SK-N-SH (cell line): ENCODE measurements at regions not wholly inside any gene's neighbourhood (a gene's known extent, or its start where the extent isn't known, plus 50 kb on each side); places are given as distances from the start of the nearest gene placed in this dataset.

ENCODE experiments used
- CTCF ChIA-PET: fragments of 300-600, 350-600 bp; formaldehyde crosslinking; extraction: SDS; loops from one replicate; lab custom pipeline; 2021; lab: Yijun Ruan, JAX
- POLR2A ChIA-PET: fragments of 350-600 bp; sonication (Branson Sonifier 250); formaldehyde crosslinking; extraction: SDS; loops from one replicate; lab custom pipeline; 2020; ENCODE audit warnings: antibody characterized with exemption, inconsistent platforms; lab: Yijun Ruan, JAX
- DNase-seq: peaks from one replicate; pipeline ENCODE4 v3.0.0; 2012
- H2AFZ ChIP-seq: fragments of 200-600 bp; sonication (generic); 2 replicates; pipeline ENCODE4 v1.8.1; 2016; ENCODE audit warnings: antibody characterized with exemption, mild to moderate bottlenecking, low read depth
- H3F3A ChIP-seq: fragments of 200-600 bp; sonication (generic); replicated peaks from 2 replicates; pipeline ENCODE3; 2016; ENCODE audit warnings: antibody characterized with exemption, mild to moderate bottlenecking; ENCODE audit not compliant: insufficient read depth
- H3K27ac ChIP-seq, 2 experiments: fragments of 200-500 bp in 1 of 2; fragments of 200-600 bp in 1 of 2; sonication (Bioruptor generic) in 1 of 2; sonication (generic), shearing (Covaris generic) in 1 of 2; 2 replicates each; pipeline versions ENCODE4 v1.5.1 to v1.6.1; 2014 to 2016; ENCODE audit warnings: low read depth in 2 of 2, inconsistent platforms in 1 of 2, low read length in 1 of 2, mild to moderate bottlenecking in 1 of 2, mixed read lengths in 1 of 2
- H3K27me3 ChIP-seq: fragments of 200-600 bp; sonication (generic), shearing (Covaris generic); 2 replicates; pipeline ENCODE4 v1.6.1; 2016; ENCODE audit warnings: mixed run types; ENCODE audit not compliant: insufficient read depth
- H3K36me3 ChIP-seq, 2 experiments: fragments of 200-500 bp in 1 of 2; fragments of 200-600 bp in 1 of 2; sonication (Bioruptor generic) in 1 of 2; sonication (generic) in 1 of 2; replicated peaks in 1 of 2; 2 replicates each; pipeline versions ENCODE3 to v1.5.1; 2014 to 2016; ENCODE audit warnings: low read length in 1 of 2, mild to moderate bottlenecking in 1 of 2; ENCODE audit not compliant: insufficient read depth in 2 of 2, control insufficient read depth in 1 of 2
- H3K4me1 ChIP-seq, 2 experiments: fragments of 200-500 bp in 1 of 2; fragments of 200-600 bp in 1 of 2; sonication (Bioruptor generic) in 1 of 2; sonication (generic), shearing (Covaris generic) in 1 of 2; 2 replicates each; pipeline versions ENCODE4 v1.5.1 to v1.6.1; 2014 to 2016; ENCODE audit warnings: low read depth in 1 of 2, low read length in 1 of 2, mixed run types in 1 of 2; ENCODE audit not compliant: insufficient read depth in 2 of 2, control insufficient read depth in 1 of 2
- H3K4me2 ChIP-seq: fragments of 200-600 bp; sonication (generic), shearing (Covaris generic); 2 replicates; pipeline ENCODE4 v1.6.1; 2017; ENCODE audit warnings: mixed run types
- H3K4me3 ChIP-seq, 2 experiments: fragments of 200-500 bp in 1 of 2; fragments of 200-600 bp in 1 of 2; sonication (Bioruptor generic) in 1 of 2; sonication (generic), shearing (Covaris generic) in 1 of 2; 2 replicates each; pipeline versions ENCODE4 v1.5.1 to v1.8.1; 2014 to 2016; ENCODE audit warnings: low read depth in 2 of 2, inconsistent platforms in 1 of 2, low read length in 1 of 2, mild to moderate bottlenecking in 1 of 2, mixed read lengths in 1 of 2, moderate library complexity in 1 of 2
- H3K79me2 ChIP-seq: fragments of 200-600 bp; sonication (generic); 2 replicates; pipeline ENCODE4 v1.8.1; 2017; ENCODE audit warnings: mild to moderate bottlenecking; ENCODE audit not compliant: insufficient read depth
- H3K9ac ChIP-seq: fragments of 200-600 bp; sonication (generic); 2 replicates; pipeline ENCODE4 v1.6.1; 2017; ENCODE audit warnings: mixed run types
- H3K9me2 ChIP-seq: fragments of 200-600 bp; sonication (generic); 2 replicates; pipeline ENCODE4 v1.6.1; 2017; ENCODE audit warnings: mixed run types
- H3K9me3 ChIP-seq: fragments of 200-600 bp; sonication (generic); 2 replicates; pipeline ENCODE4 v1.6.1; 2017; ENCODE audit warnings: mixed run types, mild to moderate bottlenecking, moderate library complexity
- H4K20me1 ChIP-seq: fragments of 200-600 bp; sonication (generic); 2 replicates; pipeline ENCODE4 v1.6.1; 2017; ENCODE audit warnings: mild to moderate bottlenecking, mixed run types; ENCODE audit not compliant: insufficient read depth
- ELF1 ChIP-seq: IDR thresholded peaks from 2 replicates; pipeline ENCODE4 v1.4.0; 2012
- EZH2phosphoT487 ChIP-seq: fragments of 200-600 bp; sonication (generic); IDR thresholded peaks from 2 replicates; pipeline ENCODE4 v1.6.1; 2017; ENCODE audit warnings: low read depth, mixed run types, mild to moderate bottlenecking, antibody characterized with exemption, moderate library complexity, borderline replicate concordance
- FOSL2 ChIP-seq: IDR thresholded peaks from 2 replicates; pipeline ENCODE4 v1.4.0; 2012; ENCODE audit warnings: low read depth, mild to moderate bottlenecking, moderate library complexity, borderline replicate concordance
- FOXM1 ChIP-seq: IDR thresholded peaks from 2 replicates; pipeline ENCODE4 v1.4.0; 2012; ENCODE audit warnings: low read depth, mild to moderate bottlenecking
- GABPA ChIP-seq: IDR thresholded peaks from 2 replicates; pipeline ENCODE4 v1.4.0; 2012; ENCODE audit warnings: low read depth, mild to moderate bottlenecking
- JUND ChIP-seq: IDR thresholded peaks from 2 replicates; pipeline ENCODE4 v1.4.0; 2012
- MEF2A ChIP-seq: IDR thresholded peaks from 2 replicates; pipeline ENCODE4 v1.4.0; 2012; ENCODE audit warnings: low read depth, borderline replicate concordance
- NFIC ChIP-seq: IDR thresholded peaks from 2 replicates; pipeline ENCODE4 v1.4.0; 2012; ENCODE audit warnings: borderline replicate concordance
- NRF1 ChIP-seq: IDR thresholded peaks from 2 replicates; pipeline ENCODE4 v1.6.1; 2012; ENCODE audit warnings: low read depth, mild to moderate bottlenecking, low read length
- PBX3 ChIP-seq: IDR thresholded peaks from 2 replicates; pipeline ENCODE4; 2012
- POLR2AphosphoS5 ChIP-seq: IDR thresholded peaks from 2 replicates; pipeline ENCODE4 v1.6.1; 2012; ENCODE audit warnings: low read depth, low read length
- RCOR1 ChIP-seq: fragments of 150-350 bp; IDR thresholded peaks from 2 replicates; pipeline ENCODE4 v1.6.1; 2017; ENCODE audit warnings: antibody characterized with exemption, low read length
- TAF1 ChIP-seq: IDR thresholded peaks from 2 replicates; pipeline ENCODE4 v1.6.1; 2012; ENCODE audit warnings: low read depth, mild to moderate bottlenecking, low read length, moderate library complexity, borderline replicate concordance
- TEAD4 ChIP-seq: IDR thresholded peaks from 2 replicates; pipeline ENCODE4 v1.4.0; 2012; ENCODE audit warnings: mild to moderate bottlenecking, borderline replicate concordance; ENCODE audit not compliant: insufficient read depth
- ZBTB33 ChIP-seq: IDR thresholded peaks from 2 replicates; pipeline ENCODE4 v1.4.0; 2012; ENCODE audit warnings: low read depth, borderline replicate concordance
- WGBS: methylation state at CpG from one replicate; pipeline ENCODE4 v1.1.6; 2017; ENCODE audit warnings: low lambda C conversion rate; 5-methylcytosine and 5-hydroxymethylcytosine counted together
- TF ChIP-seq, protein P1 (sequence below): fragments of 150-350 bp; IDR thresholded peaks from 2 replicates; pipeline ENCODE4 v1.6.1; 2017; ENCODE audit warnings: antibody characterized with exemption, low read length, low read depth, borderline replicate concordance
- TF ChIP-seq, protein P2 (sequence below): fragments of 150-350 bp; IDR thresholded peaks from 2 replicates; pipeline ENCODE4 v1.6.1; 2016; ENCODE audit warnings: mild to moderate bottlenecking, low read depth, low read length

GRCh38 chr5:2542026-2542425 lies 209.5 kb downstream of the IRX2 start (continued):
- TF ChIP-seq, protein P1, sequence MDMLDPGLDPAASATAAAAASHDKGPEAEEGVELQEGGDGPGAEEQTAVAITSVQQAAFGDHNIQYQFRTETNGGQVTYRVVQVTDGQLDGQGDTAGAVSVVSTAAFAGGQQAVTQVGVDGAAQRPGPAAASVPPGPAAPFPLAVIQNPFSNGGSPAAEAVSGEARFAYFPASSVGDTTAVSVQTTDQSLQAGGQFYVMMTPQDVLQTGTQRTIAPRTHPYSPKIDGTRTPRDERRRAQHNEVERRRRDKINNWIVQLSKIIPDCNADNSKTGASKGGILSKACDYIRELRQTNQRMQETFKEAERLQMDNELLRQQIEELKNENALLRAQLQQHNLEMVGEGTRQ, result no peak
- TF ChIP-seq GABPA (no peak), ELF1 (no peak), EZH2phosphoT487 (no peak), JUND (no peak), RCOR1 (no peak), POLR2AphosphoS5 (no peak), TEAD4 (no peak), MEF2A (no peak), NRF1 (no peak)

DNA sequence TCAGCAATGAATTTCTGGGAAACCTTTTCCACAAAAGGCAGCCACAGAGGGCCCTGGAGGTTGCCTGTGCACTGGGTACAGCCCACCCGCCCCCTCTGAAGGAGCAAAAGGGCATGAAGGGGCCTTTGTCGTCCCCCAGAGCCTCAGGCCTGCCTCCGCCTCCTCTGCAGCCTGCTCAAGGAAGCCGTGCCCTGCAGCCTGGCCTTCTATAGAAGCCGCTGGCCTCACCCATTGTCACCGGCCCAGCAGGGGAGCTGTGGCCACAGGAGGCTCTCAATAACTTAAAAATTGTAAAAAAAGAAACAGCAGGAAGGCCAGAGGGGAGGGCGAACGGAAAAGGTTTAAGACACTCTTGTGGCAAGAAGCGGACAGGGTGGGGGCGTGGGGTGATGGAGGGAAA lies 213.3 kb downstream of the IRX2 start:
- CTCF ChIA-PET, result interaction anchor here (0.6 kb wide), 1 partner anchor 42 kb away, joined by 3 read pairs; no protein-coding TSS in a partner anchor
- Histone ChIP-seq H2AFZ (no peak overlapping the region), H3K9me2 (no peaks in the 10 kb centered on the region), H3K4me3 (no peak overlapping the region), H4K20me1 (no peaks in the 10 kb centered on the region), H3F3A (no peaks in the 10 kb centered on the region), H3K4me2 (no peak overlapping the region), H3K27ac (no peak overlapping the region)
- WGBS, result under 1% methylated on average over 8 of the region's 10 CpGs
- POLR2A ChIA-PET, result no interaction called here
- TF ChIP-seq ZBTB33, result no peak
- TF ChIP-seq, all 33 proteins: peak for 0
- H3K9me3 ChIP-seq, result no peaks in the 10 kb centered on the region
- no peak for DNase-seq
- no peak overlapping the region for H3K9ac ChIP-seq
- H3K4me1 ChIP-seq, result no peaks in the 10 kb centered on the region
- H3K27me3 ChIP-seq, result peaks cover 33% of the 10 kb centered on the region; the same call in 1 of the 2 replicates
- H3K36me3 ChIP-seq, result no peaks in the 10 kb centered on the region
- no peaks in the 10 kb centered on the region for H3K79me2 ChIP-seq

GRCh38 chr5:2537378-2538145 lies 213.9 kb downstream of the IRX2 start:
- H3K4me2 ChIP-seq, result peak overlapping the region; percentile 5; the same call in 1 of the 2 replicates
- POLR2A ChIA-PET, result no interaction called here
- no peak overlapping the region for H3K9ac ChIP-seq
- H3K36me3 ChIP-seq, result no peaks in the 10 kb centered on the region
- H3K27ac ChIP-seq, result no peak overlapping the region
- no peak for DNase-seq
- H4K20me1 ChIP-seq, result no peaks in the 10 kb centered on the region
- CTCF ChIA-PET, result interaction anchor here (0.6 kb wide), 1 partner anchor 42 kb away, joined by 3 read pairs; no protein-coding TSS in a partner anchor
- H3K9me3 ChIP-seq, result no peaks in the 10 kb centered on the region
- 1% methylated on average over 27 of the region's 27 CpGs for WGBS
- H2AFZ ChIP-seq, result no peak overlapping the region
- H3K4me1 ChIP-seq, result no peaks in the 10 kb centered on the region
- no peaks in the 10 kb centered on the region for H3K79me2 ChIP-seq
- no peak overlapping the region for H3K4me3 ChIP-seq
- no peaks in the 10 kb centered on the region for H3F3A ChIP-seq
- peaks cover 33% of the 10 kb centered on the region; the same call in 1 of the 2 replicates for H3K27me3 ChIP-seq
- H3K9me2 ChIP-seq, result no peaks in the 10 kb centered on the region
- no peak for TF ChIP-seq FOSL2
- TF ChIP-seq NFIC, result no peak
- no peak for TF ChIP-seq TAF1
- no peak for TF ChIP-seq FOXM1
- no peak for TF ChIP-seq PBX3
- TF ChIP-seq EZH2phosphoT487, result no peak
- TF ChIP-seq, protein P2, sequence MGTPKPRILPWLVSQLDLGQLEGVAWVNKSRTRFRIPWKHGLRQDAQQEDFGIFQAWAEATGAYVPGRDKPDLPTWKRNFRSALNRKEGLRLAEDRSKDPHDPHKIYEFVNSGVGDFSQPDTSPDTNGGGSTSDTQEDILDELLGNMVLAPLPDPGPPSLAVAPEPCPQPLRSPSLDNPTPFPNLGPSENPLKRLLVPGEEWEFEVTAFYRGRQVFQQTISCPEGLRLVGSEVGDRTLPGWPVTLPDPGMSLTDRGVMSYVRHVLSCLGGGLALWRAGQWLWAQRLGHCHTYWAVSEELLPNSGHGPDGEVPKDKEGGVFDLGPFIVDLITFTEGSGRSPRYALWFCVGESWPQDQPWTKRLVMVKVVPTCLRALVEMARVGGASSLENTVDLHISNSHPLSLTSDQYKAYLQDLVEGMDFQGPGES, result no peak
